ENCODE measurements at regions not wholly inside any gene's neighbourhood (a gene's known extent, or its start where the extent isn't known, plus 50 kb on each side); places are given as distances from the start of the nearest gene placed in this dataset.
A peak's percentile ranks its signal among the peaks of the same experiment; 100 is the strongest.

GRCh38 chr2:45273412-45274249 is 264.4 kb upstream of the SIX2 start:
- Histone ChIP-seq H3K4me3 (ENCODE audit: low read length) (no peak overlapping the region), H3K4me1 (ENCODE audit: control insufficient read depth, insufficient read depth, low read length) (no peaks in the 10 kb centered on the region), H3K9me3 (ENCODE audit: control insufficient read depth, low read length) (no peaks in the 10 kb centered on the region), H3K27ac (ENCODE audit: low read length) (no peak overlapping the region), H3K27me3 (ENCODE audit: control insufficient read depth, insufficient read depth) (no peaks in the 10 kb centered on the region)
- WGBS: 89% methylated on average over 3 of the region's 3 CpGs
- intact Hi-C loops (cut with DNase I): no loop called here
- DNase-seq (no peak), ATAC-seq (no peak)

- 75% methylated on average over 2 of the region's 2 CpGs for WGBS
- no peak for DNase-seq
- H3K27ac ChIP-seq (ENCODE audit: low read length): no peak overlapping the region
- H3K9me3 ChIP-seq (ENCODE audit: control insufficient read depth, low read length): no peaks in the 10 kb centered on the region
- intact Hi-C loops (cut with DNase I): no loop called here
- H3K4me3 ChIP-seq (ENCODE audit: low read length): no peak overlapping the region
- no peaks in the 10 kb centered on the region for H3K4me1 ChIP-seq (ENCODE audit: control insufficient read depth, insufficient read depth, low read length)
- no peaks in the 10 kb centered on the region for H3K27me3 ChIP-seq (ENCODE audit: control insufficient read depth, insufficient read depth)
- ATAC-seq: no peak
Measured at GRCh38 chr2:45272549-45273265, 263.5 kb upstream of the SIX2 start.

- Histone ChIP-seq H3K27ac (ENCODE audit: low read length) (no peak overlapping the region), H3K4me1 (ENCODE audit: control insufficient read depth, insufficient read depth, low read length) (no peaks in the 10 kb centered on the region), H3K9me3 (ENCODE audit: control insufficient read depth, low read length) (no peaks in the 10 kb centered on the region), H3K4me3 (ENCODE audit: low read length) (no peak overlapping the region), H3K27me3 (ENCODE audit: control insufficient read depth, insufficient read depth) (no peaks in the 10 kb centered on the region)
- ATAC-seq (no peak), DNase-seq (peak in 1 of 3 donors; percentile 60)
- WGBS: 57% methylated on average over 7 of the region's 7 CpGs
- intact Hi-C loops (cut with DNase I): no loop called here
Measured at GRCh38 chr2:45269149-45269793, 260.0 kb upstream of the SIX2 start.

- no peak overlapping the region for H3K4me3 ChIP-seq (ENCODE audit: low read length)
- intact Hi-C loops (cut with DNase I): no loop called here
- H3K27me3 ChIP-seq (ENCODE audit: control insufficient read depth, insufficient read depth): no peaks in the 10 kb centered on the region
- H3K4me1 ChIP-seq (ENCODE audit: control insufficient read depth, insufficient read depth, low read length): no peaks in the 10 kb centered on the region
- no peaks in the 10 kb centered on the region for H3K9me3 ChIP-seq (ENCODE audit: control insufficient read depth, low read length)
- DNase-seq: no peak
- ATAC-seq: no peak
- no peak overlapping the region for H3K27ac ChIP-seq (ENCODE audit: low read length)
- WGBS: 87% methylated on average over 3 of the region's 3 CpGs
Measured at GRCh38 chr2:45268631-45269030, 259.4 kb upstream of the SIX2 start.

DNA sequence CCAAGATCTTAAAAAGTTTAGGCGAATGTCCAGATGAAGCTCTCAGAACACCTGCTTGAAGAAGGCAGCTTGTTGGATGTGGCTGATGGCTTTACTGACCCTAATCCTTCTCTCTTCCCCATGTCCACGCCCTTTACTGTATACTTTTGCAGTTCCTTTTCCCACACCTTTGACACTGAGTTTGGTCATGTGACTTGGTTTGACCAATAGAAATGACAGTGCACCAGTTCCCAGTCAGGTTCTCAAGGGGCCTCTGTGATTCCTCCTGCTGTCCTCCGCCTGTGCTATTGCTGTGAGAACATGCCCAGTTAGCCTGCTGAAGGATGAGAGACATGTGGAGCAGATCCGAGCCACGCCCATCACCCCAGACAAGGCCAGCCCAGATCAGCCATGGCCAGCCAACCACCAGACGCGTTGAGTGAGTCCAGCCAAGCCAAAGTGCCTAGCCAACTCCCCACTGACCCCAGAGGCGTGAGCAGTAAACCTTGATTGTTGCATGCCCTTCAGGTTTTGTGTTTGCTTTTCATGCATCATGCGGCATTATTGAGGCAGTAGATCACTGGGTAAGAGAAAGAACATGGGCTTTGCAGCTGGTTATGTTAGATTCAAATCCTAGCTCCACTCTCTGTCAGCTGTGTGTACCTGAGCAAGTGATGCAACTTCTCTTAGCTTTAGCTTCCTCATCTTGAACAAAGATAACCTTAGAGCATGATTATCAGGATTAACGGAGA is 258.0 kb upstream of the SIX2 start:
- H3K27me3 ChIP-seq (ENCODE audit: control insufficient read depth, insufficient read depth): no peaks in the 10 kb centered on the region
- intact Hi-C loops (cut with DNase I): no loop called here
- ATAC-seq (no peak), DNase-seq (no peak)
- H3K4me3 ChIP-seq (ENCODE audit: low read length): no peak overlapping the region
- 86% methylated on average over 10 of the region's 10 CpGs for WGBS
- H3K9me3 ChIP-seq (ENCODE audit: control insufficient read depth, low read length): no peaks in the 10 kb centered on the region
- no peak overlapping the region for H3K27ac ChIP-seq (ENCODE audit: low read length)
- H3K4me1 ChIP-seq (ENCODE audit: control insufficient read depth, insufficient read depth, low read length): no peaks in the 10 kb centered on the region

- Histone ChIP-seq H3K27me3 (ENCODE audit: control insufficient read depth, insufficient read depth) (no peaks in the 10 kb centered on the region), H3K27ac (ENCODE audit: low read length) (no peak overlapping the region), H3K4me1 (ENCODE audit: control insufficient read depth, insufficient read depth, low read length) (no peaks in the 10 kb centered on the region), H3K9me3 (ENCODE audit: control insufficient read depth, low read length) (no peaks in the 10 kb centered on the region), H3K4me3 (ENCODE audit: low read length) (no peak overlapping the region)
- DNase-seq (no peak), ATAC-seq (no peak)
- intact Hi-C loops (cut with DNase I): no loop called here
- 88% methylated on average over 4 of the region's 4 CpGs for WGBS
Measured at GRCh38 chr2:45265336-45265735, 256.1 kb upstream of the SIX2 start.

- no peaks in the 10 kb centered on the region for H3K9me3 ChIP-seq (ENCODE audit: control insufficient read depth, low read length)
- H3K27ac ChIP-seq (ENCODE audit: low read length): no peak overlapping the region
- no peak overlapping the region for H3K4me3 ChIP-seq (ENCODE audit: low read length)
- intact Hi-C loops (cut with DNase I): no loop called here
- DNase-seq (no peak), ATAC-seq (no peak)
- H3K4me1 ChIP-seq (ENCODE audit: control insufficient read depth, insufficient read depth, low read length): no peaks in the 10 kb centered on the region
- WGBS: 85% methylated on average over 11 of the region's 11 CpGs
- no peaks in the 10 kb centered on the region for H3K27me3 ChIP-seq (ENCODE audit: control insufficient read depth, insufficient read depth)
Measured at GRCh38 chr2:45264227-45265225, 255.3 kb upstream of the SIX2 start.

- no peak overlapping the region for H3K27ac ChIP-seq (ENCODE audit: low read length)
- 49% methylated on average over 6 of the region's 6 CpGs for WGBS
- no peak overlapping the region for H3K4me3 ChIP-seq (ENCODE audit: low read length)
- H3K27me3 ChIP-seq (ENCODE audit: control insufficient read depth, insufficient read depth): no peaks in the 10 kb centered on the region
- intact Hi-C loops (cut with DNase I): no loop called here
- no peak for DNase-seq
- H3K4me1 ChIP-seq (ENCODE audit: control insufficient read depth, insufficient read depth, low read length): no peaks in the 10 kb centered on the region
- ATAC-seq: no peak
- H3K9me3 ChIP-seq (ENCODE audit: control insufficient read depth, low read length): no peaks in the 10 kb centered on the region
Measured at GRCh38 chr2:45263147-45263546, 253.9 kb upstream of the SIX2 start.

- Histone ChIP-seq H3K4me3 (ENCODE audit: low read length) (no peak overlapping the region), H3K9me3 (ENCODE audit: control insufficient read depth, low read length) (no peaks in the 10 kb centered on the region), H3K27ac (ENCODE audit: low read length) (no peak overlapping the region), H3K4me1 (ENCODE audit: control insufficient read depth, insufficient read depth, low read length) (no peaks in the 10 kb centered on the region), H3K27me3 (ENCODE audit: control insufficient read depth, insufficient read depth) (no peaks in the 10 kb centered on the region)
- no peak for ATAC-seq
- intact Hi-C loops (cut with DNase I): no loop called here
- WGBS: 63% methylated on average over 4 of the region's 4 CpGs
- no peak for DNase-seq
Measured at GRCh38 chr2:45261746-45262145, 252.5 kb upstream of the SIX2 start.

- Histone ChIP-seq H3K4me1 (ENCODE audit: control insufficient read depth, insufficient read depth, low read length) (no peaks in the 10 kb centered on the region), H3K4me3 (ENCODE audit: low read length) (no peak overlapping the region), H3K27me3 (ENCODE audit: control insufficient read depth, insufficient read depth) (no peaks in the 10 kb centered on the region), H3K9me3 (ENCODE audit: control insufficient read depth, low read length) (no peaks in the 10 kb centered on the region), H3K27ac (ENCODE audit: low read length) (no peak overlapping the region)
- intact Hi-C loops (cut with DNase I): no loop called here
- no peak for ATAC-seq
- WGBS: 51% methylated on average over 5 of the region's 5 CpGs
- DNase-seq: no peak
Measured at GRCh38 chr2:45260946-45261345, 251.7 kb upstream of the SIX2 start.
